Colonic mucosa (tissue), 4 donors: ENCODE measurements at regions not wholly inside any gene's neighbourhood (a gene's known extent, or its start where the extent isn't known, plus 50 kb on each side); places are given as distances from the start of the nearest gene placed in this dataset.
"Not testable (repeated sequence)": the region's sequence is repeated elsewhere in the genome, so short reads cannot be mapped to it uniquely, and the experiment has no call there.

Experiments
- DNase-seq: peaks from one replicate; pipeline ENCODE4 v3.0.0-alpha.2; 2020
- H3K27ac ChIP-seq: fragments of 200-600 bp; one replicate; pipeline ENCODE4 v1.8.0; 2021
- H3K27me3 ChIP-seq: fragments of 200-600 bp; one replicate; pipeline ENCODE4 v1.8.0; 2021
- H3K36me3 ChIP-seq: fragments of 200-600 bp; one replicate; pipeline ENCODE4 v1.8.0; 2021
- H3K4me1 ChIP-seq: fragments of 200-600 bp; one replicate; pipeline ENCODE4 v1.8.0; 2021; ENCODE audit warnings: mild to moderate bottlenecking
- H3K4me3 ChIP-seq: fragments of 200-600 bp; one replicate; pipeline ENCODE4 v1.8.0; 2021
- H3K9ac ChIP-seq, 2 donors: one replicate each; pipeline ENCODE4 v1.7.0; 2013; ENCODE audit warnings: control low read depth in 2 of 2, low read depth in 2 of 2, low read length in 2 of 2
- H3K9me3 ChIP-seq: fragments of 200-600 bp; one replicate; pipeline ENCODE4 v1.8.0; 2021
- intact Hi-C: fragments of 100-400 bp; cut with DNase I; formaldehyde crosslinking; loops from one replicate; pipeline ENCODE4 v1.14.1; 2022
- TF ChIP-seq, protein P1 (sequence below): fragments of 200-600 bp; IDR thresholded peaks from one replicate; pipeline ENCODE4 v1.8.0; 2022; ENCODE audit warnings: antibody characterized with exemption, mild to moderate bottlenecking
- donor health status: healthy.
- donor health status: DM: no; HTN: no; CAD: no.
- donor health status: DM: no; HTN: no; CAD: no.

DNA sequence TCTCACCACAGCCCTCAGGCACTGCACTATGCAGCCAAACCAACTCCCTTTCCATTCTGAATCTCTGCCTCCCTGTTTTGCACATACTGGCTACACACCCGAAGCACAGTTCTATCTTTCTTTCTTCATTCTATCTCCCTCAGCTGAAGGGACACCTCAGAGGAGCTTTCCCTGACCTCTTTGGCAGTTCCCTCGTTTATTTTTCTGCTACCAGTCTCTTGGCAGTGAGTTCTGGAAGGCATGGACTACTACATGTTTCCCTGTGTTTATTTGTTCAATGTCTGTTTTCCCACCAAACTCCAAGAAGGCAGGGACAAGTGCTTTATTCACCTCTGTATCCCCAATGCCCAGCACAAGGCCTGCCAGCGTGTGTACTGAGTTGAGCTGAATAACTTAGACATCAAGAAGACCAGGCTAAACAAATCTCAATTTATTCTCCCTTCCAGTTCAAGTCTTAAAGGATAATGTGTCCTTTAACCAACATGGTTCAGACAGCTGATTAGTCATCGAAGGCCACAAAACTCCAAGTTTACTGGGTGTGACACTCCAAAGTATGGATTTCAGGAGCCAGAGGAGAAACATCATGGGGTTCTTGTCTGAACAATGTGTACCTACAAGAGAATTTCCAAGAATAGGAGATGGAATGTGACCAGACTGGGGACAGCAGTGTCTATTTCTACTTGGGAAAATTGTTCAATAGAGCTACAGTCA, 260.1 kb upstream of the CTNNB1 start:
- Histone ChIP-seq H3K9me3 (no peaks in the 10 kb centered on the region), H3K4me1 (no peaks in the 10 kb centered on the region), H3K9ac (no peak overlapping the region), H3K27me3 (no peaks in the 10 kb centered on the region), H3K4me3 (no peak overlapping the region), H3K27ac (no peak overlapping the region), H3K36me3 (no peaks in the 10 kb centered on the region)
- TF ChIP-seq, protein P1, sequence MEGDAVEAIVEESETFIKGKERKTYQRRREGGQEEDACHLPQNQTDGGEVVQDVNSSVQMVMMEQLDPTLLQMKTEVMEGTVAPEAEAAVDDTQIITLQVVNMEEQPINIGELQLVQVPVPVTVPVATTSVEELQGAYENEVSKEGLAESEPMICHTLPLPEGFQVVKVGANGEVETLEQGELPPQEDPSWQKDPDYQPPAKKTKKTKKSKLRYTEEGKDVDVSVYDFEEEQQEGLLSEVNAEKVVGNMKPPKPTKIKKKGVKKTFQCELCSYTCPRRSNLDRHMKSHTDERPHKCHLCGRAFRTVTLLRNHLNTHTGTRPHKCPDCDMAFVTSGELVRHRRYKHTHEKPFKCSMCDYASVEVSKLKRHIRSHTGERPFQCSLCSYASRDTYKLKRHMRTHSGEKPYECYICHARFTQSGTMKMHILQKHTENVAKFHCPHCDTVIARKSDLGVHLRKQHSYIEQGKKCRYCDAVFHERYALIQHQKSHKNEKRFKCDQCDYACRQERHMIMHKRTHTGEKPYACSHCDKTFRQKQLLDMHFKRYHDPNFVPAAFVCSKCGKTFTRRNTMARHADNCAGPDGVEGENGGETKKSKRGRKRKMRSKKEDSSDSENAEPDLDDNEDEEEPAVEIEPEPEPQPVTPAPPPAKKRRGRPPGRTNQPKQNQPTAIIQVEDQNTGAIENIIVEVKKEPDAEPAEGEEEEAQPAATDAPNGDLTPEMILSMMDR: no peak
- DNase-seq: no peak
- intact Hi-C loops: no loop called here

DNA sequence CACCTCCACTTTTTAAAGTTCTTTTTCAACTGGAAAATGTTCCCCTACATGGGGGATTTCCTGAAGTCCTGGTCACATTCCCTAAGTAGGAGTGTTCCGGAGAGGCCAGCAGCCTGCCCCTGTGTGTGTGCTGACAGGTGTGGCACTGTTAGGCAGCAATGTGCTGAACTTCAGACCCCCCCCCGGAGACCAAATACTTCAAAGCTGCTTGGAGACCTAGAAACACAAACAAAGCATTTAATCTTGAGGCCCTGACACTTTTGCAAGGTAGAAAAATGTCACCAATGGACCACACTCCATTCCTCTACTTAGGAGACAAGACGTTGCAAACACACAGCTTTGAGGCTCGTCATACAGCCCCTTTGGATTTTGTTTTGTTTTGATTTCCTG, 259.6 kb upstream of the CTNNB1 start:
- H3K36me3 ChIP-seq: no peaks in the 10 kb centered on the region
- no peaks in the 10 kb centered on the region for H3K4me1 ChIP-seq
- H3K4me3 ChIP-seq: no peak overlapping the region
- intact Hi-C loops: no loop called here
- H3K9me3 ChIP-seq: no peaks in the 10 kb centered on the region
- H3K9ac ChIP-seq: no peak overlapping the region
- TF ChIP-seq, protein P1: no peak
- DNase-seq: no peak
- no peaks in the 10 kb centered on the region for H3K27me3 ChIP-seq
- no peak overlapping the region for H3K27ac ChIP-seq

GRCh38 chr3:40940651-40941050, 258.7 kb upstream of the CTNNB1 start:
- no peak overlapping the region for H3K27ac ChIP-seq
- no peak overlapping the region for H3K9ac ChIP-seq
- H3K4me1 ChIP-seq: no peaks in the 10 kb centered on the region
- no peaks in the 10 kb centered on the region for H3K36me3 ChIP-seq
- no peaks in the 10 kb centered on the region for H3K27me3 ChIP-seq
- DNase-seq: no peak
- intact Hi-C loops: no loop called here
- TF ChIP-seq, protein P1: no peak
- no peak overlapping the region for H3K4me3 ChIP-seq
- no peaks in the 10 kb centered on the region for H3K9me3 ChIP-seq

DNA sequence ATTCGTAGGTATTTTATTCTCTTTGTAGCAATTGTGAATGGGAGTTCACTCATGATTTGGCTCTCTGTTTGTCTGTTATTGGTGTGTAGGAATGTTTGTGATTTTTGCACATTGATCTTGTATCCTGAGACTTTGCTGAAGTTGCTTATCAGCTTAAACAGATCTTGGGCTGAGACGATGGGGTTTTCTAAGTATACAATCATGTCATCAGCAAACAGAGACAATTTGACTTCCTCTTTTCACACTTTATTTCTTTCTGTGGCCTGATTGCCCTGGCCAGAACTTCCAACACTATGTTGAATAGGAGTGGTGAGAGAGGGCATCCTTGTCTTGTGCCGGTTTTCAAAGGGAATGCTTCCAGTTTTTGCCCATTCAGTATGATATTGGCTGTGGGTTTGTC, 252.3 kb upstream of the CTNNB1 start:
- H3K4me1 ChIP-seq, H3K27me3 ChIP-seq, H3K36me3 ChIP-seq, DNase-seq, H3K27ac ChIP-seq, H3K9ac ChIP-seq, intact Hi-C loops, H3K4me3 ChIP-seq, H3K9me3 ChIP-seq: not testable (repeated sequence)

DNA sequence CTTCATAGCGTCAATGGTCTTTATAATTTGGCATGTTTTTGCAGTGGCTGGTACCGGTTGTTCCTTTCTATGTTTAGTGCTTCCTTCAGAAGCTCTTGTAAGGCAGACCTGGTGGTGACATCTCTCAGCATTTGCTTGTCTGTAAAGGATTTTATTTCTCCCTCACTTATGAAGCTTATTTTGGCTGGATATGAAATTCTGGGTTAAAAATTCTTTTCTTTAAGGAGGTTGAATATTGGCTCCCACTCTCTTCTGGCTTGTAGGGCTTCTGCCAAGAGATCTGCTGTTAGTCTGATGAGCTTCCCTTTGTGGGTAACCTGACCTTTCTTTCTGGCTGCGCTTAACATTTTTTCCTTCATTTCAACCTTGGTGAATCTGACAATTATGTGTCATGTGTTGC, 250.0 kb upstream of the CTNNB1 start:
- H3K9me3 ChIP-seq, H3K36me3 ChIP-seq, H3K4me1 ChIP-seq, H3K9ac ChIP-seq, H3K27me3 ChIP-seq, DNase-seq, intact Hi-C loops, H3K4me3 ChIP-seq, H3K27ac ChIP-seq: not testable (repeated sequence)

DNA sequence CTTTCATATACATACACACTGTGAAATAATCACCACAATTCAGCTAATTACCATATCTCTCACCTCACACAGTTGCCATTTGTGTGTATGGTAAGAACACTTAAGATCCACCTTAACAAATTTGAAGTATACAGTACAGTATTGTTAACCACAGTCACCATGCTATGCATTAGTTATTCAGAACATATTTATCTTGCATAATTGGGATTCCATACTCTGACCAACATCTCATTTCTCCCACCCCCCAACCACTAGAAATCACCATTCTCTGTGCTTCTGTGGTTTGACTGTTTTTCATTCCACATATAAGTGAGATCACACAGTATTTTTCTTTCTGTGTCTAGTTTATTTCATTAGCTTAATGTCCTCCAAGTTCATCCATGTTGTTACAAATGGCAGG, 247.7 kb upstream of the CTNNB1 start:
- H3K27me3 ChIP-seq: no peaks in the 10 kb centered on the region
- H3K9ac ChIP-seq: no peak overlapping the region
- H3K4me1 ChIP-seq: no peaks in the 10 kb centered on the region
- intact Hi-C loops: no loop called here
- H3K9me3 ChIP-seq: no peaks in the 10 kb centered on the region
- DNase-seq: no peak
- H3K4me3 ChIP-seq: no peak overlapping the region
- no peak overlapping the region for H3K27ac ChIP-seq
- H3K36me3 ChIP-seq: no peaks in the 10 kb centered on the region
- TF ChIP-seq, protein P1: no peak
